GM23338 (cell line): ENCODE measurements at regions not wholly inside any gene's neighbourhood (a gene's known extent, or its start where the extent isn't known, plus 50 kb on each side); places are given as distances from the start of the nearest gene placed in this dataset.

Experiments
- ATAC-seq: fragments of 200-7000 bp; cut with Tn5 transposase; 3 replicates; pipeline ENCODE4 v1.9.1; 2020
- DNase-seq: peaks from one replicate; pipeline ENCODE4 v3.0.0-alpha.2; 2015; ENCODE audit warnings: low spot score
- H2AFZ ChIP-seq: fragments of 200-600 bp; sonication (generic); 2 replicates; pipeline ENCODE4 v1.8.0; 2016; ENCODE audit warnings: antibody characterized with exemption, mild to moderate bottlenecking, moderate library complexity
- H3F3A ChIP-seq: fragments of 200-600 bp; sonication (generic); replicated peaks from 2 replicates; pipeline ENCODE4 v1.8.0; 2017; ENCODE audit warnings: antibody characterized with exemption, mixed run types, low read depth
- H3K27ac ChIP-seq: fragments of 200-600 bp; sonication (generic); 2 replicates; pipeline ENCODE4 v1.6.1; 2016; ENCODE audit warnings: low read depth
- H3K27me3 ChIP-seq: fragments of 200-600 bp; sonication (generic); 2 replicates; pipeline ENCODE4 v1.8.0; 2016; ENCODE audit warnings: mild to moderate bottlenecking, mixed run types, moderate library complexity; ENCODE audit not compliant: insufficient read depth
- H3K36me3 ChIP-seq: fragments of 200-600 bp; sonication (generic); 2 replicates; pipeline ENCODE4 v1.8.0; 2016; ENCODE audit warnings: mild to moderate bottlenecking; ENCODE audit not compliant: insufficient read depth
- H3K4me1 ChIP-seq: fragments of 200-600 bp; sonication (generic); 2 replicates; pipeline ENCODE4 v1.8.0; 2016; ENCODE audit warnings: mild to moderate bottlenecking, moderate library complexity; ENCODE audit not compliant: insufficient read depth
- H3K4me2 ChIP-seq: fragments of 200-600 bp; sonication (generic); 2 replicates; pipeline ENCODE4 v1.7.1; 2017; ENCODE audit warnings: mixed run types
- H3K4me3 ChIP-seq: fragments of 200-600 bp; sonication (generic); 2 replicates; pipeline ENCODE4 v1.6.1; 2016; ENCODE audit warnings: mixed run types
- H3K79me2 ChIP-seq: fragments of 200-600 bp; sonication (generic); replicated peaks from 2 replicates; pipeline ENCODE4 v1.8.0; 2017; ENCODE audit warnings: mild to moderate bottlenecking; ENCODE audit not compliant: insufficient read depth
- H3K9me2 ChIP-seq: fragments of 200-600 bp; sonication (generic); 2 replicates; pipeline ENCODE4 v1.8.0; 2017; ENCODE audit not compliant: insufficient read depth
- H4K20me1 ChIP-seq: fragments of 200-600 bp; sonication (generic); replicated peaks from 2 replicates; pipeline ENCODE4 v1.8.0; 2017; ENCODE audit warnings: mild to moderate bottlenecking; ENCODE audit not compliant: insufficient read depth
- H3K27ac Mint-ChIP-seq: 2 replicates; pipeline ENCODE4 v1.8.0; 2020; ENCODE audit warnings: inconsistent platforms, mild to moderate bottlenecking, moderate library complexity, mixed read lengths
- H3K27me3 Mint-ChIP-seq: 3 replicates; pipeline ENCODE4 v1.8.0; 2022; ENCODE audit warnings: low read depth, mild to moderate bottlenecking, moderate library complexity, mixed read lengths, inconsistent platforms; ENCODE audit not compliant: insufficient read depth, poor library complexity
- H3K36me3 Mint-ChIP-seq: 3 replicates; pipeline ENCODE4 v1.8.0; 2021; ENCODE audit warnings: low read depth, mild to moderate bottlenecking, inconsistent platforms, moderate library complexity, mixed read lengths
- H3K4me1 Mint-ChIP-seq: 3 replicates; pipeline ENCODE4 v1.8.0; 2020; ENCODE audit warnings: mild to moderate bottlenecking, inconsistent platforms, mixed read lengths
- H3K4me3 Mint-ChIP-seq: 3 replicates; pipeline ENCODE4 v1.8.0; 2021; ENCODE audit warnings: moderate library complexity, mild to moderate bottlenecking, inconsistent platforms, mixed read lengths
- H3K9me3 Mint-ChIP-seq: 3 replicates; pipeline ENCODE4 v1.8.0; 2020; ENCODE audit warnings: moderate library complexity, mild to moderate bottlenecking, inconsistent platforms, mixed read lengths
- CREB1 ChIP-seq: fragments of 250-450 bp; sonication (Bioruptor Pico); IDR thresholded peaks from 2 replicates; pipeline ENCODE4 v1.5.0; 2020; ENCODE audit warnings: low read depth, mild to moderate bottlenecking, moderate library complexity
- CTCF ChIP-seq, 2 experiments: fragments of 200-600 bp in 1 of 2; sonication (generic) in 1 of 2; conservative IDR thresholded peaks; 2 replicates each; pipeline versions ENCODE4 v1.5.1 to v1.6.1; 2016 to 2017; ENCODE audit warnings: antibody characterized with exemption in 2 of 2, low read depth in 2 of 2, mild to moderate bottlenecking in 2 of 2, moderate library complexity in 1 of 2
- ETS1 ChIP-seq: IDR thresholded peaks from 2 replicates; pipeline ENCODE4 v1.6.1; 2016; ENCODE audit warnings: antibody characterized with exemption
- EZH2 ChIP-seq: fragments of 200-600 bp; sonication (generic); IDR thresholded peaks from one replicate; pipeline ENCODE4 v1.8.0; 2017; ENCODE audit warnings: antibody characterized with exemption, mild to moderate bottlenecking, low read depth; ENCODE audit not compliant: unreplicated experiment
- EZH2phosphoT487 ChIP-seq: fragments of 200-600 bp; sonication (generic); IDR thresholded peaks from one replicate; pipeline ENCODE4 v1.8.1; 2018; ENCODE audit warnings: antibody characterized with exemption; ENCODE audit not compliant: unreplicated experiment
- JUNB ChIP-seq: IDR thresholded peaks from one replicate; pipeline ENCODE4 v1.6.1; 2016; ENCODE audit warnings: antibody characterized with exemption; ENCODE audit not compliant: unreplicated experiment
- NANOG ChIP-seq: IDR thresholded peaks from 2 replicates; pipeline ENCODE4 v1.6.1; 2016; ENCODE audit warnings: antibody characterized with exemption, borderline replicate concordance
- POLR2AphosphoS5 ChIP-seq: IDR thresholded peaks from 2 replicates; pipeline ENCODE4 v1.6.1; 2016; ENCODE audit warnings: antibody characterized with exemption, low read depth
- REST ChIP-seq: IDR thresholded peaks from one replicate; pipeline ENCODE4 v1.6.1; 2018; ENCODE audit warnings: antibody characterized with exemption; ENCODE audit not compliant: unreplicated experiment
- STAT1 ChIP-seq: IDR thresholded peaks from one replicate; pipeline ENCODE4 v1.6.1; 2016; ENCODE audit warnings: antibody characterized with exemption; ENCODE audit not compliant: unreplicated experiment
- ZNF114 ChIP-seq: fragments of 250-450 bp; sonication (Bioruptor Pico); IDR thresholded peaks from 2 replicates; pipeline ENCODE4 v1.5.0; 2020; ENCODE audit warnings: mild to moderate bottlenecking, moderate library complexity
- ZNF331 ChIP-seq: fragments of 250-450 bp; sonication (Bioruptor Pico); IDR thresholded peaks from 2 replicates; pipeline ENCODE4 v1.5.0; 2020; ENCODE audit warnings: low read depth, mild to moderate bottlenecking, moderate library complexity
- ZNF462 ChIP-seq: fragments of 250-450 bp; sonication (Bioruptor Pico); IDR thresholded peaks from 2 replicates; pipeline ENCODE4 v1.5.0; 2020; ENCODE audit warnings: mild to moderate bottlenecking, moderate library complexity

GRCh38 chr14:25841226-25841625 is 756.6 kb downstream of the NOVA1 start:
- TF ChIP-seq JUNB, result no peak
- no peak for TF ChIP-seq ZNF462 (CRISPR knock-in tag)
- TF ChIP-seq POLR2AphosphoS5, result no peak
- TF ChIP-seq REST, result no peak
- TF ChIP-seq CTCF (conservative IDR thresholded peaks at IDR 0.05; ENCODE audit: low read depth in 2 of 2), result no peak
- no peak for TF ChIP-seq EZH2phosphoT487
- no peak for TF ChIP-seq ZNF331 (CRISPR knock-in tag)
- no peak for TF ChIP-seq EZH2
- TF ChIP-seq ETS1, result no peak
- no peak for TF ChIP-seq STAT1
- no peak for TF ChIP-seq CREB1 (CRISPR knock-in tag)
- no peak for TF ChIP-seq ZNF114 (CRISPR knock-in tag)
- no peak for TF ChIP-seq NANOG
- Mint-ChIP-seq H3K27ac (no peak overlapping the region), H3K9me3 (peaks cover 3% of the 10 kb centered on the region; the same call in 1 of the 3 replicates), H3K36me3 (no peaks in the 10 kb centered on the region), H3K4me1 (peaks cover 2% of the 10 kb centered on the region; the same call in 2 of the 3 replicates), H3K4me3 (no peak overlapping the region), H3K27me3 (no peaks in the 10 kb centered on the region)
- no peak overlapping the region for H3K4me3 ChIP-seq
- H3K79me2 ChIP-seq, result no peaks in the 10 kb centered on the region
- DNase-seq, result no peak
- no peaks in the 10 kb centered on the region for H4K20me1 ChIP-seq
- H3F3A ChIP-seq, result no peaks in the 10 kb centered on the region
- no peaks in the 10 kb centered on the region for H3K27me3 ChIP-seq
- no peak overlapping the region for H3K4me2 ChIP-seq
- no peak overlapping the region for H2AFZ ChIP-seq
- no peak overlapping the region for H3K27ac ChIP-seq
- no peak for ATAC-seq
- no peaks in the 10 kb centered on the region for H3K9me2 ChIP-seq
- no peaks in the 10 kb centered on the region for H3K36me3 ChIP-seq
- no peaks in the 10 kb centered on the region for H3K4me1 ChIP-seq
